ENCODE measurements at regions not wholly inside any gene's neighbourhood (a gene's known extent, or its start where the extent isn't known, plus 50 kb on each side); places are given as distances from the start of the nearest gene placed in this dataset.

- TF ChIP-seq CTCF (IDR thresholded peaks at IDR 0.05) = no peak
- no peak for TF ChIP-seq REST (IDR thresholded peaks at IDR 0.05; ENCODE audit: insufficient read depth in 1 of 2, low read depth in 2 of 2, low read length in 1 of 2)
- TF ChIP-seq TCF7L2 (IDR thresholded peaks at IDR 0.05; ENCODE audit: low read depth, low read length) = no peak
- TF ChIP-seq POLR2AphosphoS5 (IDR thresholded peaks at IDR 0.05; ENCODE audit: low read depth, low read length) = no peak
Observed at GRCh38 chr19:46927106-46927505, 66.3 kb downstream of the ARHGAP35 start.
